ENCODE measurements at regions not wholly inside any gene's neighbourhood (a gene's known extent, or its start where the extent isn't known, plus 50 kb on each side); places are given as distances from the start of the nearest gene placed in this dataset.

DNA sequence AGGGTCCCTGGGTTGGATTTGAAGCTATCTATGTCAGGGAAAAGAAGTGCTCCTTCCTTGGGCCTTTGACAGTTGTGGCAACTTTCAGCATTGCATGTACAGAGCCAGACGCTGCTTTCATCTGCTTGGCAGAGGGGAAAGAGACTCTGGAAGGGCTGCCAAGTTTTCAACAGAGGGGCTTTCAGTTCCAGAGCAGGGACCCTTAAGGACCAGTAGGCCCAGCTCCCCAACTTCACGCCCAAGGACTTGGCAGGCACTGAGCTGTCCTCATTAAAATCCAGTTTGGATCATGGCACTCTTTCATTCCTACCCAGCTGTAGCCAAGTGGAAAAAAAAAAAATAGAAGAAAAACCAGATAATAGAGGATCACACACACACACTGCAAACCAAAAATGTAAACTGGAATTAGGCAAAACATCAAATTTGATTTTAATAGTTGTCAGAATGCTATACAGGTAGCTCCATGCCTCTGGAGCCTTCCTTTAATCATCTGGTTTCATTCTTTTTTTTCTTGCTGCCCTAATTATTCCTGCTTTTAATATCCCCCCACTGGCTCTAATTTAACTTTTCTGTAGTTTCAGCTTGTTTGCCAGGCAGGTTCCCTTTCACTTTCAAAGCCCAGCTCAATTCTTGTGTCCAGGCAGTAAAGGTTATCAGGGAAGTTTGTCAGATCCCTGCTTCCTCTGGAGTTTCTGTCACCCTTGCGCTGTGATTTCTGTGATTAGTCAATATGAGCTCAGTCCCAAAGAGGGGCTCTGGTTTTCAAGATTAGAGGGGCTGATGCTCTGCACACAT lies 702.6 kb upstream of the CDH8 start (continued):
- TF ChIP-seq BRCA1 (IDR thresholded peaks at IDR 0.05; ENCODE audit: low read depth, low read length) = no peak
- TF ChIP-seq PRDM15 (CRISPR knock-in tag; IDR thresholded peaks at IDR 0.05) = no peak
- no peak for TF ChIP-seq SP1 (IDR thresholded peaks at IDR 0.05; ENCODE audit: low read depth, low read length)
- TF ChIP-seq POLR2AphosphoS5 (IDR thresholded peaks at IDR 0.05; ENCODE audit: low read length) = no peak

GRCh38 chr16:62732092-62732491 lies 695.9 kb upstream of the CDH8 start:
- ChIA-PET POLR2A (no interaction called here), SMC1A (ENCODE audit: uncharacterized antibody, unreplicated experiment) (no interaction called here), CTCF (no interaction called here), RAD21 (ENCODE audit: unreplicated experiment) (no interaction called here)
- Histone ChIP-seq H3K79me2 (ENCODE audit: control insufficient read depth, insufficient read depth, low read length) (no peaks in the 10 kb centered on the region), H3K27ac (ENCODE audit: control insufficient read depth, insufficient read depth) (no peak overlapping the region), H3K4me1 (ENCODE audit: control insufficient read depth, insufficient read depth, low read length) (no peaks in the 10 kb centered on the region), H3K9me3 (replicated peaks; ENCODE audit: control insufficient read depth, insufficient read depth, low read length) (no peaks in the 10 kb centered on the region), H3K9ac (ENCODE audit: control insufficient read depth, insufficient read depth, low read length) (no peak overlapping the region), H3K4me2 (ENCODE audit: control insufficient read depth, insufficient read depth) (no peak overlapping the region), H3K27me3 (replicated peaks in 1 of 2; ENCODE audit: control insufficient read depth in 2 of 2, insufficient read depth in 2 of 2, low read length in 1 of 2) (no peaks in the 10 kb centered on the region), H3K4me3 (no peak overlapping the region), H3K36me3 (ENCODE audit: control insufficient read depth in 2 of 2, insufficient read depth in 2 of 2, low read length in 1 of 2) (no peaks in the 10 kb centered on the region), H2AFZ (ENCODE audit: control insufficient read depth, low read depth, low read length) (no peak overlapping the region), H4K20me1 (ENCODE audit: control insufficient read depth, insufficient read depth) (no peaks in the 10 kb centered on the region)
- BruUV-seq (replicated peaks) = no TSS peak
- FAIRE-seq = no peak
- TF ChIP-seq ZSCAN29 (IDR thresholded peaks at IDR 0.05) (no peak), MTA2 (IDR thresholded peaks at IDR 0.05; ENCODE audit: low read depth) (no peak), POU2F2 (IDR thresholded peaks at IDR 0.05; ENCODE audit: borderline replicate concordance, low read depth, low read length) (no peak), SIN3A (IDR thresholded peaks at IDR 0.05; ENCODE audit: low read depth, low read length) (no peak), BMI1 (IDR thresholded peaks at IDR 0.05; ENCODE audit: borderline replicate concordance) (no peak), LARP7 (IDR thresholded peaks at IDR 0.05) (no peak), FOXK2 (IDR thresholded peaks at IDR 0.05) (no peak), SMC3 (IDR thresholded peaks at IDR 0.05; ENCODE audit: borderline replicate concordance, low read length) (no peak), NFYB (IDR thresholded peaks at IDR 0.05; ENCODE audit: insufficient read depth, low read depth, low read length) (no peak), RAD51 (IDR thresholded peaks at IDR 0.05) (no peak), SMAD1 (IDR thresholded peaks at IDR 0.05; ENCODE audit: low read depth, partially characterized antibody) (no peak)
- TF ChIP-seq, protein P1, sequence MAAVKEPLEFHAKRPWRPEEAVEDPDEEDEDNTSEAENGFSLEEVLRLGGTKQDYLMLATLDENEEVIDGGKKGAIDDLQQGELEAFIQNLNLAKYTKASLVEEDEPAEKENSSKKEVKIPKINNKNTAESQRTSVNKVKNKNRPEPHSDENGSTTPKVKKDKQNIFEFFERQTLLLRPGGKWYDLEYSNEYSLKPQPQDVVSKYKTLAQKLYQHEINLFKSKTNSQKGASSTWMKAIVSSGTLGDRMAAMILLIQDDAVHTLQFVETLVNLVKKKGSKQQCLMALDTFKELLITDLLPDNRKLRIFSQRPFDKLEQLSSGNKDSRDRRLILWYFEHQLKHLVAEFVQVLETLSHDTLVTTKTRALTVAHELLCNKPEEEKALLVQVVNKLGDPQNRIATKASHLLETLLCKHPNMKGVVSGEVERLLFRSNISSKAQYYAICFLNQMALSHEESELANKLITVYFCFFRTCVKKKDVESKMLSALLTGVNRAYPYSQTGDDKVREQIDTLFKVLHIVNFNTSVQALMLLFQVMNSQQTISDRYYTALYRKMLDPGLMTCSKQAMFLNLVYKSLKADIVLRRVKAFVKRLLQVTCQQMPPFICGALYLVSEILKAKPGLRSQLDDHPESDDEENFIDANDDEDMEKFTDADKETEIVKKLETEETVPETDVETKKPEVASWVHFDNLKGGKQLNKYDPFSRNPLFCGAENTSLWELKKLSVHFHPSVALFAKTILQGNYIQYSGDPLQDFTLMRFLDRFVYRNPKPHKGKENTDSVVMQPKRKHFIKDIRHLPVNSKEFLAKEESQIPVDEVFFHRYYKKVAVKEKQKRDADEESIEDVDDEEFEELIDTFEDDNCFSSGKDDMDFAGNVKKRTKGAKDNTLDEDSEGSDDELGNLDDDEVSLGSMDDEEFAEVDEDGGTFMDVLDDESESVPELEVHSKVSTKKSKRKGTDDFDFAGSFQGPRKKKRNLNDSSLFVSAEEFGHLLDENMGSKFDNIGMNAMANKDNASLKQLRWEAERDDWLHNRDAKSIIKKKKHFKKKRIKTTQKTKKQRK (IDR thresholded peaks at IDR 0.05; ENCODE audit: low read depth, low read length) = no peak
- intact Hi-C loops (cut with micrococcal nuclease; ENCODE audit: unreplicated experiment) (no loop called here), in situ Hi-C loops (cut with MboI) (no loop called here)
- no peak for DNase-seq (ENCODE audit: low read depth, low spot score)
- no peak for ATAC-seq
